ENCODE measurements at regions not wholly inside any gene's neighbourhood (a gene's known extent, or its start where the extent isn't known, plus 50 kb on each side); places are given as distances from the start of the nearest gene placed in this dataset.

DNA sequence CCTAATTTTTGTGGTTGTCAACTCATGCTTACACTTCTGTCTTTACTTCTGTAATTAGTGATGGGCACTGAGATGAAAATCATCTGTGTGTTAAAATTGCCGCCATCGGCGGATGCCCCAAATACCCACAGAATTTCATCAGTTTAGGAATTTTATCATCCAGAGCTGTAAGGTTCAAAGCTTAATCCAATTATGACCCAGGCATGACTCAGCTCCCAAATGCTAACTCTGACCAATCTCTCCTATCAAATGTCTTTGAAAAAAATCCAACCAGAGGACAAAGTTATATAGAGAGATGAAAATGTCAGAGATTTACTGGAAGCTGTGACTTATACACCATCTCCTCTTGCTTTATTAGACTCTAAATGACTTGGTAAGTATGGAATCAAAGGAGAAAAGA is 1048.7 kb upstream of the PRKX start:
- Histone ChIP-seq H3K9ac (ENCODE audit: control insufficient read depth, extremely low read depth, insufficient read depth, low read length) (no peak overlapping the region), H3K4me2 (ENCODE audit: control insufficient read depth, extremely low read depth, insufficient read depth, low read depth, low read length) (no peak overlapping the region), H3K27ac (ENCODE audit: control insufficient read depth, insufficient read depth, low read length) (no peak overlapping the region), H3K4me3 (ENCODE audit: control insufficient read depth in 2 of 3, extremely low read depth in 1 of 3, insufficient read depth in 2 of 3, low read depth in 1 of 3, low read length in 3 of 3) (no peak overlapping the region), H3K9me3 (ENCODE audit: control insufficient read depth, low read depth, low read length) (no peaks in the 10 kb centered on the region), H3K36me3 (ENCODE audit: control insufficient read depth in 2 of 2, extremely low read depth in 1 of 2, insufficient read depth in 2 of 2, low read length in 2 of 2) (no peaks in the 10 kb centered on the region), H3K27me3 (ENCODE audit: control insufficient read depth, extremely low read depth, insufficient read depth, low read length) (no peaks in the 10 kb centered on the region), H3K9me1 (ENCODE audit: control insufficient read depth, extremely low read depth, insufficient read depth, low read length) (no peaks in the 10 kb centered on the region), H4K20me1 (ENCODE audit: control insufficient read depth, extremely low read depth, insufficient read depth, low read length) (no peaks in the 10 kb centered on the region), H3K4me1 (ENCODE audit: control insufficient read depth, extremely low read depth, insufficient read depth, low read length) (no peaks in the 10 kb centered on the region), H2AFZ (ENCODE audit: control insufficient read depth, low read length) (no peak overlapping the region), H3K79me2 (ENCODE audit: control insufficient read depth, insufficient read depth, low read length) (no peaks in the 10 kb centered on the region)
- TF ChIP-seq, protein P1, sequence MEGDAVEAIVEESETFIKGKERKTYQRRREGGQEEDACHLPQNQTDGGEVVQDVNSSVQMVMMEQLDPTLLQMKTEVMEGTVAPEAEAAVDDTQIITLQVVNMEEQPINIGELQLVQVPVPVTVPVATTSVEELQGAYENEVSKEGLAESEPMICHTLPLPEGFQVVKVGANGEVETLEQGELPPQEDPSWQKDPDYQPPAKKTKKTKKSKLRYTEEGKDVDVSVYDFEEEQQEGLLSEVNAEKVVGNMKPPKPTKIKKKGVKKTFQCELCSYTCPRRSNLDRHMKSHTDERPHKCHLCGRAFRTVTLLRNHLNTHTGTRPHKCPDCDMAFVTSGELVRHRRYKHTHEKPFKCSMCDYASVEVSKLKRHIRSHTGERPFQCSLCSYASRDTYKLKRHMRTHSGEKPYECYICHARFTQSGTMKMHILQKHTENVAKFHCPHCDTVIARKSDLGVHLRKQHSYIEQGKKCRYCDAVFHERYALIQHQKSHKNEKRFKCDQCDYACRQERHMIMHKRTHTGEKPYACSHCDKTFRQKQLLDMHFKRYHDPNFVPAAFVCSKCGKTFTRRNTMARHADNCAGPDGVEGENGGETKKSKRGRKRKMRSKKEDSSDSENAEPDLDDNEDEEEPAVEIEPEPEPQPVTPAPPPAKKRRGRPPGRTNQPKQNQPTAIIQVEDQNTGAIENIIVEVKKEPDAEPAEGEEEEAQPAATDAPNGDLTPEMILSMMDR (optimal IDR thresholded peaks at IDR 0.05 in 1 of 3, IDR thresholded peaks at IDR 0.05 in 1 of 3, conservative IDR thresholded peaks at IDR 0.05 in 1 of 3; ENCODE audit: extremely low read depth in 1 of 3, insufficient read depth in 2 of 3, low read length in 3 of 3), result no peak
- no peak for TF ChIP-seq EZH2 (IDR thresholded peaks at IDR 0.05; ENCODE audit: low read length)
- dilution Hi-C loops (cut with MboI; ENCODE audit: extremely low pct_ligation_motif_present, low sequenced_read_pairs), result no loop called here
- DNase-seq (ENCODE audit: low read depth, low spot score), result no peak
- no peak for FAIRE-seq

DNA sequence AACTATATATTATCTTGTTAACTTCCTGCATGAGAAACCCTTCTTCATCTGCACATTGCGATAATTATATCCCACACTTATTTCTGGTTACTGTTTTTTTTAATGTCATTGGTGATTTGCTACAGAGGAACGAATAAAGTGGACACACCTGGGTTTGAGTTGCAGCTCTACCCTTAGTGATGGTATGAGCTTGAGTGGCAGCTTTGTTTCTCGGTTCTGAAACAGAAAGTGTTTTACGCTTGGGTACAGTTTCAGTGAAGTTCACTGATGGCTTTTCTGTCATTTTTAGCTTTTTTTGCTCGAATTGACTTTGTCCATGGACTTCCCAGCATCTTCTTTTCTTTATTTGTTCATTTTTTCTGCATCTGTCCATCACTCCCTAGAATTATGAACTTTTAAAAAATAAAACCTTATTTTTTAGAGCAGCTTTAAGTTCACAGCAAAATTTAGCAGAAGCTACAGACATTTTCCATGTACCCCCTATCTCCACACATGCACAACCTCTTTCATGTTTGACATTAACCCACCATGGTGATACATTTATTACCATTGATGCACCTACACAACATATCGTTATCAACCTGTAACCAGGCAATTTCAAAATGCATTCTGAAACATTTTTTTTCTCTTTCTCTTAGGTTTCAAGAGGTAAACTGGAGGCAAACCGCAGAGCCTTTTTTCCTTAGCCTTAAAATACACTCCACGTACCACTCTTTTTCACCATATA is 1041.6 kb upstream of the PRKX start:
- Histone ChIP-seq H4K20me1 (ENCODE audit: control insufficient read depth, extremely low read depth, insufficient read depth, low read length) (no peaks in the 10 kb centered on the region), H2AFZ (ENCODE audit: control insufficient read depth, low read length) (no peak overlapping the region), H3K4me1 (ENCODE audit: control insufficient read depth, extremely low read depth, insufficient read depth, low read length) (no peaks in the 10 kb centered on the region), H3K4me2 (ENCODE audit: control insufficient read depth, extremely low read depth, insufficient read depth, low read depth, low read length) (no peak overlapping the region), H3K36me3 (ENCODE audit: control insufficient read depth in 2 of 2, extremely low read depth in 1 of 2, insufficient read depth in 2 of 2, low read length in 2 of 2) (no peaks in the 10 kb centered on the region), H3K27me3 (ENCODE audit: control insufficient read depth, extremely low read depth, insufficient read depth, low read length) (no peaks in the 10 kb centered on the region), H3K9ac (ENCODE audit: control insufficient read depth, extremely low read depth, insufficient read depth, low read length) (no peak overlapping the region), H3K4me3 (ENCODE audit: control insufficient read depth in 2 of 3, extremely low read depth in 1 of 3, insufficient read depth in 2 of 3, low read depth in 1 of 3, low read length in 3 of 3) (no peak overlapping the region), H3K27ac (ENCODE audit: control insufficient read depth, insufficient read depth, low read length) (no peak overlapping the region), H3K79me2 (ENCODE audit: control insufficient read depth, insufficient read depth, low read length) (no peaks in the 10 kb centered on the region), H3K9me3 (ENCODE audit: control insufficient read depth, low read depth, low read length) (no peaks in the 10 kb centered on the region), H3K9me1 (ENCODE audit: control insufficient read depth, extremely low read depth, insufficient read depth, low read length) (no peaks in the 10 kb centered on the region)
- TF ChIP-seq, protein P1 (optimal IDR thresholded peaks at IDR 0.05 in 1 of 3, IDR thresholded peaks at IDR 0.05 in 1 of 3, conservative IDR thresholded peaks at IDR 0.05 in 1 of 3; ENCODE audit: extremely low read depth in 1 of 3, insufficient read depth in 2 of 3, low read length in 3 of 3), result no peak
- TF ChIP-seq EZH2 (IDR thresholded peaks at IDR 0.05; ENCODE audit: low read length), result no peak
- dilution Hi-C loops (cut with MboI; ENCODE audit: extremely low pct_ligation_motif_present, low sequenced_read_pairs), result no loop called here
- FAIRE-seq, result no peak
- no peak for DNase-seq (ENCODE audit: low read depth, low spot score)
